Stimulated activated naive B cell treated with anti-CD40 and anti-IgM and Interleukin-4, amounts not matched to agents 10 μg/mL and 1 μg/mL and 100 μg/mL, for 72 hours (primary cell): ENCODE measurements at regions not wholly inside any gene's neighbourhood (a gene's known extent, or its start where the extent isn't known, plus 50 kb on each side); places are given as distances from the start of the nearest gene placed in this dataset.
"Not testable (repeated sequence)": the region's sequence is repeated elsewhere in the genome, so short reads cannot be mapped to it uniquely, and the experiment has no call there.

Experiments
- ATAC-seq, 2 donors: fragments of 150-1000 bp; cut with Tn5 transposase; replicated peaks; 2 replicates each; pipeline ENCODE4 v1.10.0; 2021; ENCODE audit warnings: moderate library complexity in 1 of 2
- DNase-seq: peaks from one replicate; pipeline ENCODE4 v3.0.0; 2021
- H3K27ac Mint-ChIP-seq: one replicate; pipeline ENCODE4 v1.8.0; 2022; ENCODE audit warnings: mild to moderate bottlenecking, mixed read lengths
- H3K27me3 Mint-ChIP-seq, 2 donors: one replicate each; pipeline ENCODE4 v1.8.0; 2022; ENCODE audit warnings: mixed read lengths in 2 of 2
- H3K36me3 Mint-ChIP-seq, 2 donors: one replicate each; pipeline ENCODE4 v1.8.0; 2022; ENCODE audit warnings: mixed read lengths in 2 of 2, mild to moderate bottlenecking in 1 of 2
- H3K4me1 Mint-ChIP-seq, 2 donors: one replicate each; pipeline ENCODE4 v1.8.0; 2022; ENCODE audit warnings: mixed read lengths in 2 of 2, mild to moderate bottlenecking in 1 of 2
- H3K4me3 Mint-ChIP-seq, 2 donors: one replicate each; pipeline ENCODE4 v1.8.0; 2022; ENCODE audit warnings: mild to moderate bottlenecking in 2 of 2, mixed read lengths in 2 of 2, moderate library complexity in 1 of 2
- H3K9me3 Mint-ChIP-seq, 2 donors: one replicate each; pipeline ENCODE4 v1.8.0; 2022; ENCODE audit warnings: mixed read lengths in 2 of 2, mild to moderate bottlenecking in 1 of 2

DNA sequence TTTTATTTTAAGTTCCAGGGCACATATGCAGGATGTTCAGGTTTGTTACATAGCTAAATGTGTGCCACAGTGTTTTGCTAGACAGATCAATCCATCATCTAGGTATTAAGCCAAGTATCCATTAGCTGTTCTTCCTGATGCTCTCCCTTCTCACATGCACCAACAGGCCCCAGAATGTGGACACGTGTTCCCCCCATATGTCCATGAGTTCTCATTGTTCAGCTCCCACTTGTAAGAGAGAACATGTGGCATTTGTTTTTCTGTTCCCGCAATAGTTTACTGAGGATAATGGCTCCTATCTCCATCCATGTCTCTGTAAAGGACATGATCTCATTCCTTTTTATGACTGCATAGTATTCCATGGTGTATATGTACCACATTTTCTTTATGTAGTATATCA is 374.8 kb upstream of the FAT1 start:
- no peak for ATAC-seq
- Mint-ChIP-seq H3K27ac (no peak overlapping the region), H3K36me3 (no peaks in the 10 kb centered on the region), H3K9me3 (peaks cover 3 to 10% of the 10 kb centered on the region in 2 donors), H3K4me1 (no peaks in the 10 kb centered on the region), H3K27me3 (no peaks in the 10 kb centered on the region), H3K4me3 (no peak overlapping the region)
- no peak for DNase-seq

DNA sequence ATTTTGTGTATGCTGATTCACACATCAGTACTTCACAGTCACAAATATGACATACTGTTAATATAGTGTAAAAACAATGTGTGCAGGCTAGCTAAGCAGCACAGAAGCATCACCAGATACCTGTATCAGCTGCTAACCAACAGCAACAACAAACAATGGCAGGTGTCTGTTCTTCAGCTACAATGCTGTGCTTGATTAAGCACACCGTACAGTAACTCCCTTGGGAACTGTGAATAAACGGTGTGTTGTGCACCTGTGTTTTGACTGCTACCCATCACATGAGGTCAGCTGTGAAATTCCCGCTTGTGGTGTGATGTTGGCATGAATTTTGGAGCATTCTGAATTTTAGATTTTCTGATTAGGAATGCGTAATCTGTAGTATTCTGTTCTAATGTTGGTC is 379.7 kb upstream of the FAT1 start:
- ATAC-seq, result no peak
- no peaks in the 10 kb centered on the region for H3K36me3 Mint-ChIP-seq
- DNase-seq, result no peak
- no peaks in the 10 kb centered on the region for H3K27me3 Mint-ChIP-seq
- H3K9me3 Mint-ChIP-seq, result peaks cover 3 to 6% of the 10 kb centered on the region in 2 donors
- H3K4me1 Mint-ChIP-seq, result no peaks in the 10 kb centered on the region
- H3K27ac Mint-ChIP-seq, result no peak overlapping the region
- no peak overlapping the region for H3K4me3 Mint-ChIP-seq

DNA sequence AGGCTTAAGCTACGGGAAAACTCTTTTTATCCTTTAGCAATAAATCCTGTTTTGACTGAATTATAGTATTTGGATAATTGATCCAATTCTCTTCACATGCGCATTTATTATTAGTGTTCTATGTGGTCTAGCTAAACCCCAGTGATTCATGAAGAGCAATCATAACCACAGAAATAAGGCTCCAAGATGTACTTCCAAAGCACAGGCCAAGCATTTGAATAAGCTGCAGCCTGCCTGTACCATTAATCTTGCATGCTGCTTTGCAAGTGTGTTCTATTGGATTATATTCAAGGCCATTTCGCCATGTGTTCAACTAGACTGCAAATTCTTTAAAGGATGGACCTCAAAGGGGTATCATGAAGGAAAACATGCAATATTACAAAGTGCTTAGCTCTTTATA is 385.2 kb upstream of the FAT1 start:
- DNase-seq (no peak), ATAC-seq (no peak)
- Mint-ChIP-seq H3K4me3 (no peak overlapping the region), H3K9me3 (peaks cover 5% of the 10 kb centered on the region in 2 donors), H3K27me3 (no peaks in the 10 kb centered on the region), H3K4me1 (no peaks in the 10 kb centered on the region), H3K27ac (no peak overlapping the region), H3K36me3 (no peaks in the 10 kb centered on the region)

DNA sequence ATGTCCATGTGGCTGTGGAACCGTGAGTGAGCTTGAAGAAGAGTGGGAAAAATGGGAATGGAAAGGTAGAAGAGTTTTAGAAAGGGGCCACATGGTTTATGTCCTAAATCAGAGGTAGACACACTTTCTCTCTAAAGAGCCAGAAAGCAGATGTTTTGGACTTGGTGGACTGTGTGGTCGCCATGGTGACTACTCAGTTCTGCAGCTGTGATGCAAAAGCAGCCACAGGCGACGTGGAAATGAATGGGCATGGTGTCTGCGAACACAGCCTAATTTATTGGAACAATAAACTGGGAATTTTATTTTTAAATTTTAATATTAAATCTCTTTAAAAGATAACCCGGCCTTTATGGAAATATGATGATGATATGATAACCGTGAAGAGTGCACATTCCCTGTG is 386.0 kb upstream of the FAT1 start:
- Mint-ChIP-seq H3K4me3 (no peak overlapping the region), H3K36me3 (no peaks in the 10 kb centered on the region), H3K27ac (no peak overlapping the region), H3K27me3 (no peaks in the 10 kb centered on the region), H3K9me3 (peaks cover 5% of the 10 kb centered on the region in 2 donors), H3K4me1 (no peaks in the 10 kb centered on the region)
- no peak for ATAC-seq
- no peak for DNase-seq

DNA sequence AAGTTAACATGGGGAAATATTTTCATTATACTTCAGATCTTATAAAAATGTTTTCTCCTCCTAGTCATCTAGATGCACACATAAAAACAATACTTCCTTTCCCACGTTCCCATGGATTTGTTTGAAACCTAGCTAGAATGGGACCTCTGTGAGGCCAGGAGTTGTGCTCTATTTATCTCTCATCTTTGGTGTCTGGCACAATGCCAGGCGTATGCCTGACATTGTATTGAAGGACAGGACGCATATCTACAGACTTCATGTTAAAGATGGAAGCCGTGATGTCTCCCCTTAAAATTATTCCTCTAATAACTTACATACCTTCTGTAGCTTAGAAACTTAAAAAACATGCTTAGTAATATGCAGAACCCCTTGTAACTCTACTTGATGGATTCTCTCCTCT is 394.5 kb upstream of the FAT1 start:
- DNase-seq, result no peak
- H3K36me3 Mint-ChIP-seq, result no peaks in the 10 kb centered on the region
- ATAC-seq, result no peak
- no peak overlapping the region for H3K27ac Mint-ChIP-seq
- no peaks in the 10 kb centered on the region for H3K27me3 Mint-ChIP-seq
- H3K4me3 Mint-ChIP-seq, result no peak overlapping the region
- peaks cover 0 to 4% of the 10 kb centered on the region in 2 donors for H3K9me3 Mint-ChIP-seq
- H3K4me1 Mint-ChIP-seq, result no peaks in the 10 kb centered on the region

DNA sequence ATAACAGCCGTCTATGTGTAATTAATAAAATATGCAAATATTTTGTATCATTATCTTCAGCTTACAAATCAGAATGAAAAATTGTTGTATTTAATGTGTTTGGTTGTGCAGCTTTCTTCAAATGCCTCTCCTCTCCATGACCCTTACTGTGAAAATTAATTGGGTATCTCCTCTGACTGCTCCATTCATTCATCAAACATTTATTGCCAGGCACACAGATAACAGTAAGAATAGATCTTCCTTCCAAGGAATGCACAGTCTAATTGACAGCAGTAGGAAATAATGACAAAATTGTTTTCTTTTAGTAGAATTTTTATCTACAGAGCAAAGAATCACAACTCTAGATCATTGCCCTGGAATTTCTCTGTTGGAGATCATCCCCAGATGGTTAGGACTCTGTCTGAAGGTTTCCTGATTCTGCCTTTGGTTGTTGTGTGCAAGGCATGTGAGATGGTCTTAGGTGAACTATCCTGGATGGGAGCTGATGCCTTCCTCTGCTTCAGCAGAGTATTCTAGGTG is 395.0 kb upstream of the FAT1 start:
- DNase-seq, result no peak
- ATAC-seq, result no peak
- Mint-ChIP-seq H3K9me3 (peaks cover 0 to 2% of the 10 kb centered on the region in 2 donors), H3K36me3 (no peaks in the 10 kb centered on the region), H3K27ac (no peak overlapping the region), H3K27me3 (no peaks in the 10 kb centered on the region), H3K4me3 (no peak overlapping the region), H3K4me1 (no peaks in the 10 kb centered on the region)

DNA sequence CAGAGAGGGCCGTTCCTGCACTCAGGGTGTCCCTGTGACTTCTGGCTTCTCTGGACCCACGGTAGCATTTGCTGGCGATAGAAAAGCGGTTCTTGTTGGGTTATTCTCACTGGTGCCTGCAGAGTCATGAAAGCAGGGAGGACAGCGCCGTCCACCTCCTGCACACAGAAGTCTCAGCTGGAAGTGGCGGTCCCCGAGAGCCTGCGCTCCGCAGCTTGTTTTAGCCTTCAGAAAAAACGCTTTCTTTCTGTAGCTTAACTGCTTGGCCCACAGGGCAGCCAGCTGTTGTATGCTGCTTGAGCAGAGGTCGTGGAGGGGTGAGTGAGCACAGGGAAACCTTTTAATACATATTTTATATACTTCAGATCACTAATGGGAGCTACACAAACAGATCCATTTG is 400.7 kb upstream of the FAT1 start:
- Mint-ChIP-seq H3K9me3 (peaks cover 4 to 9% of the 10 kb centered on the region in 2 donors), H3K4me3 (no peak overlapping the region), H3K27me3 (no peaks in the 10 kb centered on the region), H3K36me3 (no peaks in the 10 kb centered on the region), H3K27ac (no peak overlapping the region), H3K4me1 (no peaks in the 10 kb centered on the region)
- no peak for DNase-seq
- ATAC-seq, result no peak

DNA sequence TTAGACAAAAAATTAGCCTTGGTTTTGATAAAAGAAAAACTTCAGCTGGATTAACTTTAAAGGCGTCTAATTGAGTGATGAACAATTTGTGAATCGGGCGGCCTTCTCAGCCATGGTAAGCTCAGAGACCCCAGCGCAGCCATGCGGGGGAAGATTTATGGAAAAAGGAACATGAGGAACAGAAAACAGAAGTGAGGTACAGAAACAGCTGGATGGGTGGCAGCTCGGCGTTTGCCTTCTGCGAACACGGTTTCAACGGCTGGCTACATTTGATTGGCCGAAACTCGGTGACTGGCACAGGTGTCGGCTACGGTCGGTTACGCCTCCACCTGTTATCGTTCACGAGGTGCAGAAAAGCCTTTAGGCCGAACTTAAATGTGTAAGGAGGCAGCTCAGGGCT is 401.4 kb upstream of the FAT1 start:
- no peaks in the 10 kb centered on the region for H3K4me1 Mint-ChIP-seq
- no peaks in the 10 kb centered on the region for H3K27me3 Mint-ChIP-seq
- H3K36me3 Mint-ChIP-seq, result no peaks in the 10 kb centered on the region
- DNase-seq (no peak), ATAC-seq (no peak)
- peaks cover 4 to 13% of the 10 kb centered on the region in 2 donors for H3K9me3 Mint-ChIP-seq
- no peak overlapping the region for H3K27ac Mint-ChIP-seq
- no peak overlapping the region for H3K4me3 Mint-ChIP-seq

DNA sequence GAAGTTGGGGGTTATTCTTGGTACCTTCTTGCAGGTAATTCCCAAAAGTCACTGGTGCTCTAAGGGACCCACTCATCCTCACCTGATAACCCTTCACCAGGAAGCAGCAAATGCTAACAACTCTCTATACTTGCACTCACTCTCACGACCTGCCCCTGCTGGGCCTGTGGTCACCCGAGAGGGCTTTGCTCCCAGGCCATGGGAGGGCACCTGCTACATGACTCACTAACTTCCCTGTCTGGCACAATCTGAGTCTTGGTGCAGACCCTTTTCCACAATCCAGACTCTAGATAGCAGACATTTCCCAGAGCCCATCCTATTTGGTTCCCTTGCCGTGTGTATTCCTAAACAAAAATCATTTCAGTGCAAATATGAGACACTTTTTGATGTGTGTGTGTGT is 403.8 kb upstream of the FAT1 start:
- no peak for DNase-seq
- ATAC-seq, result no peak
- Mint-ChIP-seq H3K27me3 (no peaks in the 10 kb centered on the region), H3K4me3 (no peak overlapping the region), H3K9me3 (peaks cover 4 to 20% of the 10 kb centered on the region in 2 donors), H3K36me3 (no peaks in the 10 kb centered on the region), H3K27ac (no peak overlapping the region), H3K4me1 (no peaks in the 10 kb centered on the region)

GRCh38 chr4:187128222-187128621 is 404.6 kb upstream of the FAT1 start:
- DNase-seq (no peak), ATAC-seq (no peak)
- H3K36me3 Mint-ChIP-seq, result no peaks in the 10 kb centered on the region
- no peak overlapping the region for H3K27ac Mint-ChIP-seq
- H3K9me3 Mint-ChIP-seq, result peaks cover 4 to 19% of the 10 kb centered on the region in 2 donors
- H3K4me1 Mint-ChIP-seq, result no peaks in the 10 kb centered on the region
- H3K27me3 Mint-ChIP-seq, result no peaks in the 10 kb centered on the region
- no peak overlapping the region for H3K4me3 Mint-ChIP-seq

DNA sequence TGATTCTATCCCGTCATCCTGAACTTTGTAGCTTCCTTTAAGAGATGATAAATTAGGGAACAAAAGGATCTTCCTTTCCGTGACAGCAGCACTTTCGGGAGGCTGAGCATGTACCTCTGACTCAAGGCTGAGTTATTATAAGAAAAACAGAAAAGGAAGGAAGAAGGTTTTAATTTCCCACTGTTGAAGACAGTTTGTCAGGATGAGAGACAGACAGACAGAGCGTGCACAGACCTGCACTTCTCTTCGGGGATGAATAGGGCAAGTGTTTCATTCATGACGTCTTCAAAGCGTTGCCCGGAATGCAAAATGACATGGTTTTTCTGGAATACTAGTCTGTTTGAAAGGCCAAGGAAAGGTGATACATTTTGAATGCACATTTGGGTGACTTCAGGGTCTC is 405.3 kb upstream of the FAT1 start:
- Mint-ChIP-seq H3K27ac (no peak overlapping the region), H3K27me3 (no peaks in the 10 kb centered on the region), H3K9me3 (peaks cover 4 to 21% of the 10 kb centered on the region in 2 donors), H3K4me3 (no peak overlapping the region), H3K4me1 (no peaks in the 10 kb centered on the region), H3K36me3 (no peaks in the 10 kb centered on the region)
- ATAC-seq, result no peak
- no peak for DNase-seq

- not testable (repeated sequence) for H3K27ac Mint-ChIP-seq, H3K4me3 Mint-ChIP-seq, DNase-seq, H3K27me3 Mint-ChIP-seq, H3K4me1 Mint-ChIP-seq, ATAC-seq, H3K36me3 Mint-ChIP-seq
- peaks cover 0 to 20% of the 10 kb centered on the region in 2 donors for H3K9me3 Mint-ChIP-seq
Observed at GRCh38 chr4:187131826-187132225, 408.2 kb upstream of the FAT1 start.

DNA sequence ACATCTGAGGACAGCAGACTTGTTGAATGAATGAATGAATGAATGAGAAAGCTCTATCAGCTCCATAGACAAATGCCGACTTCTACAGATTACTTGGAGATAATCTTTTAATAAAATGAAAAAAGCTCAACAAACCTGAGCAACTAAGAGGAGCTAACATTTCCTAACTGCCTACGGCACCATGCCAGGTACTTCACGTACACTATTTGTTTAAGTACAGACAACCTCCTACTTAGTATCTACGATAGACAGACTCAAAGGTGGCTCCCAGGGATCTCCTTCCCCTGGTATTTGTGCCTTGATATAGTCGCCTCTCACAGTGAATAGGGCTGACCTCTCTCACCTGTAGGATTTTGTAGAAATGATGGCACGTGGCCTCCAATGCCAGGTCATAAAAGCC is 412.2 kb upstream of the FAT1 start:
- ATAC-seq (no peak), DNase-seq (no peak)
- Mint-ChIP-seq H3K27me3 (no peaks in the 10 kb centered on the region), H3K36me3 (no peaks in the 10 kb centered on the region), H3K27ac (no peak overlapping the region), H3K9me3 (peaks cover 0 to 10% of the 10 kb centered on the region in 2 donors), H3K4me1 (no peaks in the 10 kb centered on the region), H3K4me3 (no peak overlapping the region)

DNA sequence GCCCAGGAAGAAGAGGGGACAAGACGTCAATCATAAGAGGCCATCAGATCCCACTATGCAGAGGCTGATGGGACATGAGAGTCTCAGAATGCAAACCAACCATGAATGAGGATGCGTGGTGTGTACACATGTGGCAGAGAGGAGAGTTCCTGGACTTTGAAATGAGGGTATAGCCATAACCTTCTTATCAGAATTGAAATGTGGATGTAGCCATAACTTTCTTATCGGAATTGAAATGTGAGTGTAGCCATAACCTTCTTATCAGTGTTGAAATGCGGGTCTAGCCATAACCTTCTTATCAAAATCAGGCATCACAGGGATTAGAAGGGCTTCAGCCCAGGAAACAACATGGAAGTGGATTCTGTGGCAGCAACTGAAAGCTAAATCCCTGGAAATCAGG is 415.5 kb upstream of the FAT1 start:
- no peak overlapping the region for H3K27ac Mint-ChIP-seq
- H3K27me3 Mint-ChIP-seq, result no peaks in the 10 kb centered on the region
- H3K9me3 Mint-ChIP-seq, result peaks cover 0 to 7% of the 10 kb centered on the region in 2 donors
- ATAC-seq (no peak), DNase-seq (no peak)
- H3K36me3 Mint-ChIP-seq, result no peaks in the 10 kb centered on the region
- H3K4me1 Mint-ChIP-seq, result no peaks in the 10 kb centered on the region
- no peak overlapping the region for H3K4me3 Mint-ChIP-seq

DNA sequence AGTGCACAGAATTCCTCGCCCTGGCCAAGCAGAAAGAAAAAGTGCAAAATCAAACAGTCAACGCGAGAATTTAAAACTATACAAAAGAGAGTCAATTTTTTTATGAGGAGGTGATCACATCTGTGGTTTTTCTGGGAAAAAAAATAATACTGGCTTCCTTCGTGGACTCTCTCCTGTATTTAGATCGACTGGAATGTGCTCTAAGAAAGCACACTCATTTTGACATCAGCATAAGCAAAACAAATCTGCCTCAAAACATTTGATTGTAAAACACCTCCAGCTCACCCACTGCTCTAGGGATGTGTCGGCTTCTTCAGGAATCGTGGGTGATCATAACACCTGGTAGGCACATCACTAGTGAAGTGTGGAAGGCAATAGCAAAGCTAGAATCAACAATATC is 417.4 kb upstream of the FAT1 start:
- H3K27me3 Mint-ChIP-seq, result no peaks in the 10 kb centered on the region
- H3K9me3 Mint-ChIP-seq, result peaks cover 0 to 5% of the 10 kb centered on the region in 2 donors
- ATAC-seq (no peak), DNase-seq (no peak)
- H3K4me1 Mint-ChIP-seq, result no peaks in the 10 kb centered on the region
- no peaks in the 10 kb centered on the region for H3K36me3 Mint-ChIP-seq
- H3K4me3 Mint-ChIP-seq, result no peak overlapping the region
- H3K27ac Mint-ChIP-seq, result no peak overlapping the region
